ENCODE measurements at regions not wholly inside any gene's neighbourhood (a gene's known extent, or its start where the extent isn't known, plus 50 kb on each side); places are given as distances from the start of the nearest gene placed in this dataset.

- Histone ChIP-seq H3K9ac (ENCODE audit: extremely low read depth, insufficient read length, low read length) (no peak overlapping the region), H2BK120ac (ENCODE audit: low read depth, low read length, poor library complexity, severe bottlenecking) (no peak overlapping the region), H2BK5ac (ENCODE audit: insufficient read length, low read length) (no peak overlapping the region), H3K27me3 (ENCODE audit: insufficient read depth, low read length) (no peaks in the 10 kb centered on the region), H3K23ac (ENCODE audit: insufficient read length, low read depth, low read length) (no peak overlapping the region), H2AK5ac (ENCODE audit: insufficient read length, low read length) (no peak overlapping the region), H3K18ac (ENCODE audit: insufficient read length, low read depth, low read length) (no peak overlapping the region), H2AFZ (ENCODE audit: low read length) (no peak overlapping the region), H4K8ac (replicated peaks; ENCODE audit: insufficient read length, low read depth, low read length) (no peak overlapping the region), H3T11ph (ENCODE audit: low read length) (no peak overlapping the region), H3K79me1 (ENCODE audit: insufficient read depth, low read depth, low read length, poor library complexity, severe bottlenecking) (no peaks in the 10 kb centered on the region), H3K4me1 (ENCODE audit: insufficient read depth, low read length) (no peaks in the 10 kb centered on the region; the same call in 1 of the 2 replicates), H3K9me3 (ENCODE audit: control insufficient read depth, low read depth, low read length) (no peaks in the 10 kb centered on the region), H2BK20ac (ENCODE audit: low read depth, low read length, poor library complexity, severe bottlenecking) (no peak overlapping the region), H4K20me1 (ENCODE audit: control insufficient read depth, insufficient read depth, insufficient read length) (no peaks in the 10 kb centered on the region), H3K23me2 (ENCODE audit: insufficient read length, low read depth, low read length, poor library complexity, severe bottlenecking) (no peaks in the 10 kb centered on the region), H2BK15ac (ENCODE audit: low read depth, low read length) (no peak overlapping the region), H3K14ac (ENCODE audit: insufficient read depth, low read length) (no peak overlapping the region; the same call in 1 of the 2 replicates), H3K27ac (ENCODE audit: insufficient read length, low read depth, low read length) (no peak overlapping the region), H3K4ac (ENCODE audit: low read depth, low read length) (no peak overlapping the region), H4K91ac (ENCODE audit: insufficient read length, low read depth, low read length) (no peak overlapping the region), H3K79me2 (ENCODE audit: insufficient read depth, low read length) (no peaks in the 10 kb centered on the region), H4K5ac (ENCODE audit: insufficient read length, low read depth, low read length) (no peak overlapping the region), H3K56ac (ENCODE audit: insufficient read length, low read depth, low read length) (no peak overlapping the region), H2BK12ac (ENCODE audit: insufficient read length, low read depth, low read length) (no peak overlapping the region), H3K4me2 (ENCODE audit: insufficient read depth, insufficient read length, low read length) (no peak overlapping the region)
- no peak for DNase-seq
- Mint-ChIP-seq H3K4me3 (no peak overlapping the region), H3K36me3 (ENCODE audit: insufficient read depth in 1 of 3, low read depth in 3 of 3) (no peaks in the 10 kb centered on the region), H3K4me1 (peaks cover 34 to 45% of the 10 kb centered on the region in 2 experiments), H3K27me3 (ENCODE audit: low read depth) (peaks cover 87% of the 10 kb centered on the region), H3K9me3 (no peaks in the 10 kb centered on the region), H3K27ac (no peak overlapping the region; a peak in 1 of 7 replicates)
- WGBS (ENCODE audit: extremely low coverage, insufficient read length, low lambda C conversion rate), result no CpG with 5 or more reads among the region's 7 CpGs
- TF ChIP-seq CTCF (conservative IDR thresholded peaks at IDR 0.05), result no peak
Measured at GRCh38 chr2:120612471-120612870, 123.2 kb upstream of the GLI2 start.

All from H9 (cell line).